ENCODE measurements at regions not wholly inside any gene's neighbourhood (a gene's known extent, or its start where the extent isn't known, plus 50 kb on each side); places are given as distances from the start of the nearest gene placed in this dataset.

GRCh38 chr1:24988558-24988912 lies 58.5 kb upstream of the RUNX3 start:
- H3K27me3 Mint-ChIP-seq = no peaks in the 10 kb centered on the region
- Histone ChIP-seq H3K9ac (ENCODE audit: low read length) (no peak overlapping the region), H3K4me1 (ENCODE audit: control insufficient read depth in 2 of 2, insufficient read depth in 2 of 2, low read length in 2 of 2) (peaks cover 17 to 26% of the 10 kb centered on the region in 2 donors), H3K9me3 (ENCODE audit: control extremely low read depth in 1 of 3, control insufficient read depth in 2 of 3, insufficient read depth in 1 of 3, low read length in 2 of 3) (peaks cover 0 to 12% (median 0%) of the 10 kb centered on the region in 3 donors), H3K79me2 (ENCODE audit: control insufficient read depth, insufficient read depth, low read length) (no peaks in the 10 kb centered on the region), H3K36me3 (replicated peaks in 1 of 2; ENCODE audit: control extremely low read depth in 1 of 2, control insufficient read depth in 1 of 2, extremely low read depth in 1 of 2, insufficient read depth in 2 of 2, low read length in 1 of 2) (no peaks in the 10 kb centered on the region), H3K4me3 (ENCODE audit: control extremely low read depth in 1 of 5, extremely low read depth in 1 of 5, insufficient read depth in 1 of 5, low read depth in 2 of 5, low read length in 4 of 5) (no peak overlapping the region), H3K4me2 (replicated peaks; ENCODE audit: low read depth, low read length, poor library complexity, severe bottlenecking) (peak overlapping the region; percentile 20), H4K20me1 (ENCODE audit: control insufficient read depth, insufficient read depth, low read length, poor library complexity, severe bottlenecking) (no peaks in the 10 kb centered on the region), H2AFZ (ENCODE audit: insufficient read depth, low read depth, low read length, poor library complexity, severe bottlenecking) (peak overlapping the region; percentile 18), H3K27ac (ENCODE audit: low read length in 2 of 2) (peak overlapping the region; percentile 27 to 44), H3K27me3 (replicated peaks in 1 of 4; ENCODE audit: control extremely low read depth in 1 of 4, control insufficient read depth in 3 of 4, insufficient read depth in 4 of 4, low read length in 3 of 4) (peaks cover 0 to 3% (median 0%) of the 10 kb centered on the region in 4 experiments)
- CTCF ChIA-PET = interaction anchor here (1.0 to 1.6 kb wide), 7 partner anchors 9 to 141 kb away, joined by 3 to 6 read pairs (median 4); no protein-coding TSS in a partner anchor
- intact Hi-C loops (cut with micrococcal nuclease) = loop anchor here (5.0 kb wide), 1 partner anchor 34 kb away; no protein-coding TSS in a partner anchor
- TF ChIP-seq EZH2 (IDR thresholded peaks at IDR 0.05; ENCODE audit: borderline replicate concordance, insufficient read depth, low read depth, low read length, poor library complexity, severe bottlenecking) = no peak
- TF ChIP-seq CTCF (IDR thresholded peaks at IDR 0.05) = no peak
- H3K4me3 Mint-ChIP-seq = no peak overlapping the region
- H3K4me1 Mint-ChIP-seq = peaks cover 33% of the 10 kb centered on the region
- peak overlapping the region; percentile 80 for H3K27ac Mint-ChIP-seq
- DNase-seq = no peak
- no peak for ATAC-seq (ENCODE audit: low read depth)
- WGBS (ENCODE audit: insufficient coverage) = 92% methylated on average over 6 of the region's 6 CpGs
- POLR2A ChIA-PET = interaction anchor here (0.8 to 1.6 kb wide), 3 partner anchors 24 to 58 kb away, joined by 3 to 7 read pairs (median 5); no protein-coding TSS in a partner anchor
- H3K9me3 Mint-ChIP-seq (ENCODE audit: insufficient read depth) = no peaks in the 10 kb centered on the region

GRCh38 chr1:24987875-24988557 lies 57.9 kb upstream of the RUNX3 start:
- Mint-ChIP-seq H3K4me1 (peaks cover 33% of the 10 kb centered on the region), H3K4me3 (peak overlapping the region; percentile 53), H3K27ac (peak overlapping the region; percentile 80), H3K27me3 (no peaks in the 10 kb centered on the region), H3K9me3 (ENCODE audit: insufficient read depth) (no peaks in the 10 kb centered on the region)
- Histone ChIP-seq H3K79me2 (ENCODE audit: control insufficient read depth, insufficient read depth, low read length) (no peaks in the 10 kb centered on the region), H2AFZ (ENCODE audit: insufficient read depth, low read depth, low read length, poor library complexity, severe bottlenecking) (peak overlapping the region; percentile 18), H3K9ac (ENCODE audit: low read length) (no peak overlapping the region), H3K27ac (ENCODE audit: low read length in 2 of 2) (peak overlapping the region; percentile 12 to 27), H3K4me2 (replicated peaks; ENCODE audit: low read depth, low read length, poor library complexity, severe bottlenecking) (peak overlapping the region; percentile 20), H3K27me3 (replicated peaks in 1 of 4; ENCODE audit: control extremely low read depth in 1 of 4, control insufficient read depth in 3 of 4, insufficient read depth in 4 of 4, low read length in 3 of 4) (peaks cover 0 to 3% (median 0%) of the 10 kb centered on the region in 4 experiments), H3K9me3 (ENCODE audit: control extremely low read depth in 1 of 3, control insufficient read depth in 2 of 3, insufficient read depth in 1 of 3, low read length in 2 of 3) (peaks cover 0 to 12% (median 0%) of the 10 kb centered on the region in 3 donors), H3K4me3 (ENCODE audit: control extremely low read depth in 1 of 5, extremely low read depth in 1 of 5, insufficient read depth in 1 of 5, low read depth in 2 of 5, low read length in 4 of 5) (no peak overlapping the region), H3K36me3 (replicated peaks in 1 of 2; ENCODE audit: control extremely low read depth in 1 of 2, control insufficient read depth in 1 of 2, extremely low read depth in 1 of 2, insufficient read depth in 2 of 2, low read length in 1 of 2) (no peaks in the 10 kb centered on the region), H3K4me1 (ENCODE audit: control insufficient read depth in 2 of 2, insufficient read depth in 2 of 2, low read length in 2 of 2) (peaks cover 16 to 22% of the 10 kb centered on the region in 2 donors), H4K20me1 (ENCODE audit: control insufficient read depth, insufficient read depth, low read length, poor library complexity, severe bottlenecking) (no peaks in the 10 kb centered on the region)
- TF ChIP-seq EZH2 (IDR thresholded peaks at IDR 0.05; ENCODE audit: borderline replicate concordance, insufficient read depth, low read depth, low read length, poor library complexity, severe bottlenecking) = no peak
- TF ChIP-seq CTCF (IDR thresholded peaks at IDR 0.05) = no peak
- POLR2A ChIA-PET = interaction anchor here (0.8 to 1.6 kb wide), 3 partner anchors 24 to 57 kb away, joined by 3 to 7 read pairs (median 5); no protein-coding TSS in a partner anchor
- peak; percentile 88 for ATAC-seq (ENCODE audit: low read depth)
- peak; percentile 76 for DNase-seq
- CTCF ChIA-PET = interaction anchor here (0.7 to 1.8 kb wide), 13 partner anchors 9 to 140 kb away, joined by 3 to 7 read pairs (median 5); partner anchors contain the start of gene RUNX3
- intact Hi-C loops (cut with micrococcal nuclease) = loop anchor here (5.0 kb wide), 1 partner anchor 34 kb away; no protein-coding TSS in a partner anchor
- 59% methylated on average over 3 of the region's 5 CpGs for WGBS (ENCODE audit: insufficient coverage)
